ENCODE measurements at regions not wholly inside any gene's neighbourhood (a gene's known extent, or its start where the extent isn't known, plus 50 kb on each side); places are given as distances from the start of the nearest gene placed in this dataset.

DNA sequence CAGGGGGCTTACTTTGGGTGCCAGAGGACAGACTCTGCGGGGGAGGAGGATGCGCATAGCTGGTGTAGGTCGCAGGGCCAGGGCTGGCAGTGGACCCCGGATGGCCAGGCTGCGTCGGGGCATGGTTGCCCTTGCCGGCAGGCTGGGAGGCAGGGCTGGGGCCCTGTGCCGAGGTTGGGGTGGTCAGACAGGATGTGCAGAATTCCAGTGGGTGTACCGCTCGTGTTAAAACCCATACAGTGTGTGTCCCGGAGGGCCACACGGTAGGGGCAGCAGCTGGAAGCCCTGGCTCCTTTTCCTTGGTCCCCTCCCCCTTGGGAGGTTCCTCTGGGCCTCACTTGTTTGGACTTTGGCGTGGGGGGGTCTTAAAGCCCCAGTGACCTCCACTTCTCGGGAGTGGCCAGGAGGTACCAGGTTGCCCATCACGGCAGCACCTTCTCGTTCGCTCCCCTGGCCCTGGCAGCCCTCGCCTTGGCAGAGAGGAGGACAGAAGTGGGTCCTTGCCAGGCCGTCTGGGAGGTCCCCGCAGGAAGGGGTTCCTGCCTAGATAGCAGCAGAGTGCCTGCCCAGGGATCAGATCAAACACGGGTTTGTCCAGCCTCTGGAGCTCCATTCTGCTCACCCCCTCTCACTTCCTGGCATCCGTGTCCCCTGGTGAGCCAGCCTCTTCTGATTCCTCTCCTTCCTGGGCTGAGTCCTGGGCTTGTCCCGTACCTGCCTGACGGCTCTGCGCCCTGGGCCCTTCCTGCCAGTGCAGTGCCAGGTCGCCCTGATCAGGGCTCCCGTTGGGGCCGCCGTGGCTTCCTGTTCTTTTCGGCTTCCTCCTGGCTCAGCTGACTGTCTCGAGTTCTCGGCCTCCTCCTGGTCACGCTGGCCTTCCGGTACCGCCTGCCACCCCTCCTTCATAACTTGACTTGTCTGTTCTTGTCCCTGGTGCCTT, 56.7 kb upstream of the HGFAC start:
- FAIRE-seq = no peak

DNA sequence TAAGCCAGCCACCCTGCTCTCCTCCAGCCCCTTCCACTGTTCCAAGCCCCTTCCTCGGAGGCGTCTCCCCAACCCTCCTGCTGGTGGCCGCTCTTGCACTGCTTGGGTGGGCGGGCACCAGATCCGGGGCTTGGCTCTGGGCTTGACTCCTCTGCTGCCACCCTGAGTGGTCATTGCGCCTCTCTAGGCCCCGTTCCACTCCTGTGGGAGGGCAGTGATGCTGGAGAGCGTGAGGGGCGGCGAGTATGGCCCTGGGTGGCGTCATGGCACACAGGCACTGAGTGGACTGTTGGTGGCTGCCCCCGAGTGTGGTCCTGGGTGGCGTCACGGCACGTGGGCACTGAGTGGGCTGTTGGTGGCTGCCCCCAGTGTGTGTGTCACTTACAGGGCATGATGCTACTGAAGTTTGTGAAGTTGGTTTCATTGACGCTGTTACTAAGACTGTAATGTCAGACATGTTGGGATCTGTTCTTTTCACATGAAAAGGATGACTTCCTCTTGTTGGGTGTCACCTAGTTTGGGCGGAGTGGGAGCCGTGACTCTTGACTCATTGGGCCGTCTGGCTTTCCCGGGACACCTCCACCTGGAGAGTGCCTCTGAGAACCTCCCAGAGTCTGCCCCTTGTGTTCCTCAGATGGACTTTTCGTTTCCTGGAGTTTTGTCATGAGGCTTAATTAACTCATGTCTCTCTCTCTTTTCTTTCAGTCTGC, 55.9 kb upstream of the HGFAC start:
- FAIRE-seq = no peak

DNA sequence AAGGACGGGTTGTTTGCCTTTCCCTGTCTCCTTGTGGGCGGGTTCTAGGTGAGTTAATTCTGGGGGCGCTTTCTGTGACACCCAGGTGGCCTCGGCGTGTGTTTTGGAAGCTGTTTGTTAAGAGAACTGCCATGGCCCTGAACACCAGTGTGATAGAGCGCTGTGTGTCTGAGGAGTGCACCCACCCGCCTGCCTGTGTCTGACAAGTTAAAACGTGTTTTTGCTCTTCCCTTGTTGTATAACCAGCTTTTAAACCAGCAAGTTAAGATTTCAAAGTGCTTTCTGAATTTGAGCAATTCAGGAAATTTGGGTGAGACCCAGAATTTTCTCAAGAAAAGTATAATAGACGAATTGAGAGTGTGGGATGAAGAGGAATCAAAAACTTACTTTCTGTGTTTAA, 55.2 kb upstream of the HGFAC start:
- FAIRE-seq = no peak

DNA sequence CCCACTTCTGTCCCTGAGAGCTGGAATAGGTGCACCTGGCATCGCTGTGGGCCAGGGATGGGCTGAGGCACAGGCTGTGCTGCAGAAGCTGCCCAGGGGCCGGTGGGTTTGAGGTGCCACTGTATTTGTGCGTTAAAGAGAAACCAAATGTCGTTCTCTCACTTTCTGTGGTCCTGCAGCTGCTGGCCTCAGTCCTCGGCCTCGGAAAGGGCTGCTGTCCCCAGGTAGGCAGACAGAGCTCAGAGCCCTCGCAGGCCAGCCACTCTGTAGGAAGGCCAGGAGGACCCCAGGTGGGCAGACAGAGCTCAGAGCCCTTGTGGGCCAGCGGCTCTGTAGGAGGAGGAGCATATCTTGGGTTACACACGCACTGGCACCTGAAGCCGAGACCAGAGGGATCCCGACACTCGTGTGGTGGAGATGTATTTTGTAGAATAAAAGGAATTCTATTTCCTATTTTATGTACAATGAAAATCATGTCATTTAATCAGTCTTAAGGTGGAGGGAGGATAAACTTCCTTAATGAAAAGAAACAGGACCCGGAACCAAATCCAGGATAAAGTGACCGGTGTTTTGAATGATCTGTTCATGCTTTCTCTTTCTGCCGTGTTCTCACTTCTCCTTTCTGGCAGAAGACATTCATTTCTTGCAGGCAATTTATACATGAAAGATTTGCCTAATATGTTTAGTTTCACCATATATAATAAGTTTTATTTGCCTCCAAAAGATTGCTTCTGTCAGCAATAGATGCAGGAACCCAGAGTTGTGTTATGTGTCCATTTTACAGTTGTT, 54.4 kb upstream of the HGFAC start:
- no peak for FAIRE-seq

DNA sequence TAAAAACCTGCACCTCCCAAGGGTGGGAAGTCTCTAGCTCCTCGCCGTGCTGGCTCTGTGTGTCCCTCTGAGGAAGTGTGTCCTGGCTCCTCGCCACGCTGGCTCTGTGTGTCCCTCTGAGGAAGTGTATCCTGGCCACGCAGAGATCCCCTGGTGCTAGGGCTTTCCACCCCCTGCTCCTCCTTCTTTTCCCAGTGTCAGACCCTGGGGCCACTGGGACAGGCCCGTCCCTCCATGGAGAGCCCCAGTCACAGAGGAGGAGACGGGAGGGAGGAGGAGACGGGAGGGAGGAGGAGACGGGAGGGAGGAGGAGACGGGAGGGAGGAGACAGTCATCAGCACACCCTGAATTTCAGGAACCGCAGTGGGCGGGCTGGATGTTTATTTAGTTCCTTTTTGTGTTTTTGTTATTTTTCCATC, 53.8 kb upstream of the HGFAC start:
- no peak for FAIRE-seq

DNA sequence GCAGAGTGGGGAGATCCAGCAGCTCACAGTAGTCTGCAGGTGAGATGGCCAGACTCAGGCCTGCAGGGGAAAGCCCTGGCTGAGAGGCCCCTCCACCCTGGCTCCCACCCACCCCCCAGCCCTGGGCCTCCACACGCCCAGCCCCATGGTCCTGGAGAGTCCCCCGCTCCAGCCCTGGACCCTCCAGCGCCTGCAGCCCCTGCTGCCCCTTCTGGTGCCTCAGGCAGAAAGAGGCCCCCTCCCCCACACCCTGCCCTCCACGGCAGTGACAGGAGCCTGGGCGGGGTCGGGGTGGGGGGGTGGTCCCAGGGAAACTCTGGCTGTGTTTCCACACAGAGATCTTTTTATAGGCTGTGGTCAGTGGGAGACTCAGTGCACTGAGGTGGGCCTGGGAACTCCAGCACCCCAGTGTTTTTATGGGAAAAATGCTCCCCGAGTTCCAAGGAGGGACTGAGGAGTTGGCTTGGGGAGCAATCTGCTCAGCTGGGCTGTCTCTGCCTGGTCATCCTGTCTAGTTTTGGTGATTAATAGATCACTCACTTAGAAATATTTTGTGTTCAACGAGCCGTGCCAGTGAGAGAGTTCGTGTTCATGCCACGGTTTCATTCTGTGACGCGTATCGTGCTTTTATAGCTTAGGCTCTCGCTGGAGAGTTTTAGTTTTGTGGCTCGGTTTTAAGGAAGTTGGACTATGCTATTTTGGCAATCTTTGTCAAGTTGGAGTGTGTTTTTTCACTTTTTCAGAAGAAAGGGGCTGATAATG, 53.1 kb upstream of the HGFAC start:
- FAIRE-seq = no peak

DNA sequence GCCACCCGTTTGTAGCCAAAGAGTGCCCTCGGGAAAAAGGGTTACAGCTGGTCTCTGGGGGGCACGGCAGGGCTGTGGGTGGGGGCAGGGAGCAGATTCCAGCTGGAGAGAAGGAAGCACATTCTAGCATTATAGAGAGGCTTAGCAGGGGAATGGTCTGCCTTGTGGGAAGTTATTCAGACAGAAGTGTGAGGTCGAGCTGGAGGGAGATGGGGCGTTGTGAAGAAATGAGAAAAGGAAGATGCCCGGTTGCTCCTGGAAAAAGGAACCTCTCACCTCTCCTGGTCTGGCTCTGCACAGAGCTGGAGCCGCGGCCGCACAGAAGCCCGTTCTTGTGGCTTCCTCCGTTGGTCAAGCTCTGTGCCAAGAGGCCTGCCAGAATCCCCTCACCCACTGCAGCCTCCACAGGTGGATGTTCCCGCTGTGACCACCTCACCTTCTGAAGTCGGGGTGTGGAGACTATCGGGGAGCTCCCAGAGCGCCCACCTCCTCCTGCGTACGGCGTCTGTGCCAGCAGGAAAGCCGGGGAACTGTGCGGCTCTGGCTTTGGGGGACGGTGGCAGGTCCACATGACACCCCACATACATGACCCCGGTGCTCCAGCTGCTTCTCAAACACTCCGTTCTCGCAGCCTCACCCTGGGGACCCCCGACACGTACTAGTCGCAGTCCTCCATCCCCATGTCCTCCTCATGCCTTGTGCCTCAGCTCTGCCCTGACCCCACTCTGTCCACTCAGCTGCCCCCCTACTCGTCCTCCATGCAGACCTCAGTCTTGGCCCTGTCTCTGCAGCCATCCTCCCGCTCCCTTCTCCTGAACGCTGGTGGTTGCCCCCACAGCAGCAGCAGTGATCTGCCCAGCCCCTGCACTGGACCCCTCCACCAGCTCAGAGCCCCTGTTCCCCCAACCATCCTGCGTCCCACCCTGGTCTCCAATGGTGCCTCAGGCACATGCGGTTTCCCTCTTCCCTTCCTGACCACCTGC, 52.2 kb upstream of the HGFAC start:
- FAIRE-seq = no peak

DNA sequence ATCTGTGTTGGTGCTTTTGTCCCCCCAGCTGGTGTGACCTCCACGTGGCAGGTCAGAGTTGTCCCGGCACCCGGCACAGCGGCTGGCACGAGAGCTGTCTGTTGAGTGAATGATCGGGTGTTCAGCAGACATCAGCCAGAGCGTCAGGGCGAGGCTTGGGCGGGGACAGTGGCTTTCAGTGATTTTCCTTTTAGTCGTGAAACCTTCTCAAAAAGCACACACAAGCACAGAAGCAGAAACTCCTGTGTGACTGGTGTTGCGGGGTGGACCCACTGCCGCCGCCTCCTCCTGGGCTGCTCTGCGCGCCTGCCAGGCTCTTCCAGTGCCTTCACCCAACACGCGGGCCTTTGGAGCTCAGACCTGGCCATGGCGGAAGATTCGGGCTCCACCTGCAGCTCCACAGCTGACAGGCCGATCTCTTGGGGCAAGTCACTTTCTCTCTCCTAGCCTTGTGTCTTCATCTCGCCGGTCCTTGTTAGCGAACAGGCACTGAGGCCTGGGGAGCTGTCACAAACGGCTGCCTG, 51.4 kb upstream of the HGFAC start:
- FAIRE-seq = no peak

DNA sequence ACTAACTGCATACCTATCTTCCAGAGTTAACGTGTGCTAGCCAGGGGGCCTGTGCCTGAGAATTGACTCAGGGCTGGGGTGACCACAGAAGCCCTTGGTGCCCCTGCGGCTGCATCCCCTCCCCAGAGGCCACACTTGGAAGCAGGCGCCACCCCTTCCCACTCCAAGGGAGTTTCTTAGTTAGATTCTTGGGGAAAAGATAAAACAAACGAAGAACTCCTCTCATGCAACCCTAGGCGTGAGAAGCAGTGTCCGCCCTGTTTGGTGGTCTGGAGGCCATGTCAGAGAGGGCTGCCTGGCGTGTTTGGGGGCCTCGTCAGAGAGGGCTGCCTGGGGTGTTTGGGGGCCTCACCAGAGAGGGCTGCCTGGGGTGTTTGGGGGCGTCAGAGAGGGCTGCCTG, 50.3 kb upstream of the HGFAC start:
- no peak for FAIRE-seq

Data from A204.1 (cell line).